ENCODE measurements at regions not wholly inside any gene's neighbourhood (a gene's known extent, or its start where the extent isn't known, plus 50 kb on each side); places are given as distances from the start of the nearest gene placed in this dataset.

DNA sequence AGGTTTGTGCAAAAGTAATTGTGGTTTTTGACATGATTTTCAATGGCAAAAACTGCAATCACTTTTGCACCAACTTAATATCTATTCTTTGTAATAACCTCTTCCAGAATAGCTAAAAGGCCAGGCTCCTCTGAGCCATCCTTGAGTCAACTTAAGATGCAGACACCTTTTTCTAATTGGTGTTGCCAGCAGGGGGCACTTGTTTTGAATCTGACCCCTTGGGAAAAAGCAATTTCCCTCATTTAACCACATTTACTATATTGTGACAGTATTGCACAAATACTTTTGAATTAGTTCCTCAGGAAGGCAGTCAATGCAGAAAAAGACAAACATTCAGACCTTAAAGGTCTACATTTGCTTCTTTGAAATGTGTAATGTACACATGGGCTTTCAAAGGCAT is 78.6 kb upstream of the GALNT5 start:
- no peak for TF ChIP-seq POLR2A (IDR thresholded peaks at IDR 0.05; ENCODE audit: low read length)
- no peak for TF ChIP-seq GATA1 (IDR thresholded peaks at IDR 0.05; ENCODE audit: low read depth, low read length)

Data from erythroblast (primary cell).